ENCODE measurements at regions not wholly inside any gene's neighbourhood (a gene's known extent, or its start where the extent isn't known, plus 50 kb on each side); places are given as distances from the start of the nearest gene placed in this dataset.

GRCh38 chr13:105153611-105154010, 1381.9 kb downstream of the EFNB2 start:
- no peak for DNase-seq

- DNase-seq: no peak
Measured at GRCh38 chr13:105151639-105152038, 1383.8 kb downstream of the EFNB2 start.

GRCh38 chr13:105147461-105147860, 1388.0 kb downstream of the EFNB2 start:
- DNase-seq: no peak

GRCh38 chr13:105144936-105145335, 1390.5 kb downstream of the EFNB2 start:
- DNase-seq: no peak

DNA sequence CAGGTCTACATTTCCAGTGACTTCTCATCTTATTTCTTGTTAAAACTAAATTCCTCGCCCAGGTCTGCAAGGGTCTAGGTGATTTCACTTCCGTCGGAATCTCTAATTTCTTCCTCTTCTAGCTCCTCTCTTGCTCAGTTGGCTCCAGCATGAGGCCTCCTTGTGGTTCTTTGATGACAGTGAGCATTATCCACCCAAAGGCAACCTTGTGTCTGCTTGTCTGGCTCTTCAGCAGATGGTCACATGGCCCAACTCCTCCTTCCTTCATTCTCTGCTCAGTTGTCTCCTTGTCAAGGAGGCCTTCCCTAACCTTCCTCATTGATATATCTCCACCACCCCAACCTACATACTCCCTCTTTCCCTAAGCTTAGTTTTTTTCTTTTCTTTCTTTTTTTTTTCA, 1391.4 kb downstream of the EFNB2 start:
- no peak for DNase-seq

DNA sequence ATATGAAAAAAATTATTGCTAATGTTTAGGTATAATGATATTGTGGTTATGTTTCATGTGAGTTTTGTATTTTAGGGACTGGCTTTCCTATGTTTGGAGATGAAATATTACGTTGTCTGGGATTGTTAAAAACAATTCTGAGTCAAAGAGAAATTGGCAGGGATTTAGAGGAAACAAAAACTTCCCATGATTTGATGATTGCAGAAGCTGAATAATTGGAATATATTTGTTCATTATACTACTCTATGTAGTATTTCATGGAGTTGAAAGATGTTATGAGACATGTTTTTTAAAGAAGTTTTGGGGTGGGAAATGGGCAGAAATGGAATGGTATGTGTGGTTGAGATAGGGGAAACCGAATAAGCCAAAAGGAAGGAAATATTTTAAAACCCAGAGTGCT, 1392.9 kb downstream of the EFNB2 start:
- DNase-seq: no peak

- DNase-seq: peak; percentile 64
Measured at GRCh38 chr13:105139380-105140285, 1395.8 kb downstream of the EFNB2 start.

- no peak for DNase-seq
Measured at GRCh38 chr13:105139048-105139379, 1396.4 kb downstream of the EFNB2 start.

- no peak for DNase-seq
Measured at GRCh38 chr13:105135852-105136615, 1399.4 kb downstream of the EFNB2 start.

GRCh38 chr13:105127732-105128131, 1407.7 kb downstream of the EFNB2 start:
- no peak for DNase-seq

DNA sequence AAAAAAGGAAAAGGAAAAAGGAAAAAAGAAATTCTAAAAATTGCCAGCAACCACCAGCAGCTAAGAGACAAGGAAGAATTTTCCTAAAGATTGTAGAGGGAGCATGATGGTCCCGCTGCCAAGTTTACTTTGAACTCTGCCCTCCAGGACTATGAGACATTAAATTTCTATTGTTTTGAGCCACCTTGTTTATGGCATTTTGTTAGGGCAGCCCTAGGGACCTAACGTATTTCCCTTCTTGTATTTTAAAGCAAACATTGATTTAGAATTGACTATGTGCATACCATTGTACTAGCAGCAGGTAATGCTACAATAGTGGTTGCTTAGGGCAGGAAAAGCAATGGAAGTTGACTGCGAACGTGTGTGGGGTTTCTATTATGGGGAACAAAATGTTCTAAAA, 1414.2 kb downstream of the EFNB2 start:
- DNase-seq: no peak

DNA sequence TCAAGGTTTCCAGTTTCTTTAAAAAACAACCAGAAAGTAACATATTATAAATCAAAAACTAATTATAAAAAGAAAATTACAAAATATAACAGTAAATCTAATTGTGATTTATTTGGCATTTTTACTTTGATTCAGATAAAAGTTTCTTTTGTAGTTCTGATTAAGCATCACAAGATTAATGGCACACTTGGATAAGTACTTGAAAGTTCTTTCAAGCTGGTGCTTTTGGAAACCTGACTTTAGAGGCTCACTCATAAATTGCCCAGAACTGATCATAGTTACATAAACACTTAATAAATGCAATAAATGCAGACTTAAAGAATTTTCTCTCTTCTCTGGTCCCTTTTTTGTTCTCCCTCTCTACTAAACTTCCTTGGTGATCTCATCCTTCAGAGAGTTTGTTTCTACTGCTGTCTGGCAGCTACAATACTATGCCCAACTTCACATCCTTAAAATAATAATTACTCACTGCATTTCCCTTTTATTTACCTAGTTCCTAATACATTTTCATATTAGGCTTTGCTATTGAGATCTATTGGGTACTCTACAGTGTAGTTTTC, 1417.0 kb downstream of the EFNB2 start:
- no peak for DNase-seq

DNA sequence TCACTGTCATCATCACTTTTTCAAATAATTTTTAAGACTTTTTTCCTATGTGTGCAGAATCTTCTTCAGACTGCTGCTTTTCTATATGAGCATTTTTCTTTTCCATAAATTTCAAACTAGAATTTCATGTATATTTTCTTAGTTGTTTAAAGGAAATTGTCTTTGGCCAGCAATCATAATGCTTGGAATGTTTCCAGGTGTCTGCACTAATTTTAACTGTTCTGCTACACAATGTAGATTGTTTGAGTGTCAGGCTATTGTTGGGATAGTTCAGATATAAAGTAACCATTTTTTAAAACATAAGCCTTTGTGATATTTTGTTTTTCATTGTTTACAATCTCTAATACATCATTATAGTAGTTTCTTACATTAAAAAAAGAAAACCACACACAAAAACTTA, 1418.5 kb downstream of the EFNB2 start:
- no peak for DNase-seq

DNA sequence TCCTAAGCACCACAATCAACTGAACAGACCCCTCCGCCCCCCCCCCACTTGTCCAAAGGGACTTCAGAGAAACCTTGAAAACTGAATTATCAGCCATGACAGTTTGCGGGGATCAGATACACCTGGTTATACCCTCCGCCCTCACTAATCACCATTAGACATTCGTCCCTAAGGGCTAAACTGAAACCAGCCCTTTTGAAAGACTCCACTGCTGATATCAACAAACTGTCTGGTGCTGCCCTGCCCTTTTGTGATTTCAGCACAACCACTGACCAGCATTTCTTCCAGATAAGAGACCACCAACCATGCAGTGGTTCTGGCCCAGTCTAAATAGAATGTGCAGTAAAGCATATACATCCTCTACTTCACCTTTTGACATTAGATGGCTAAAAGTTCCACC, 1422.9 kb downstream of the EFNB2 start:
- DNase-seq: no peak

DNA sequence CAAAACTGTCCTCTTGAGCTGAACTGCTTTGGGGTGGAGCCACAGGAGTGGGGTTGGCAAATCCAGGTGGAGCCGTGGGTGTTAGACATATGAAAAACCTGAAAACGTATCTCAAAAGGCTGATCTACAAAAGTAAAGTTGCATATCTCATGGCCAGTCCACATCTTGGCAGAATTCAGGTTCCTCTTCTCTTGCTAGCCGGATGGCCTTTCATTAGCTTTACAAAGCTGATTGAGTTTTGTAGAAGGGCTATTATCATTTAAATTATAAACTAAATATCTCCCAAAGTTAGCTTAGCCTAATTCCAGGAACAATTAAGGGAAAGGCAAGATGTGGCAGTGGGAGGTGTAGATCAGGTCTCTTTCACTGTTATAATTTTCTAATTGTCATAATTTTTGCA, 1427.7 kb downstream of the EFNB2 start:
- DNase-seq: no peak

- DNase-seq: no peak
Measured at GRCh38 chr13:105105471-105105870, 1430.0 kb downstream of the EFNB2 start.

DNA sequence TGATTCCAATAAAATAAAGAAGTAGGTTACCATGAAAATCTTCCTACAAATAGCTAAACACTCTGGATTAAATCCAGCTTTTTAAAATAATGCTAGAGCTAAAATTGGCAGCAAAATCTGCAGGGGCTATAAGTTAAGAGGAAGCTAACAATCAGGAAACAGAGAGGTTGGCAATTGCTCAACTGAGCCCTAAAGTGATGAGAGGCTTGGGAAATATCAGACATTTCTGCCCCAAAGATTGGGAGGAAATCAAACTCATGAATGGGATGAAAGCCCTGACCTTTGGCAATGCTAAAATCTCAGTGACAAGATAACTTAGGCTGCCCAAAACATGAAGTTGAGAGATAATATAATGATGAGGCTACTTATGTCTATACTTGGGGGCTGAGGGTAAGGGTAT, 1437.9 kb downstream of the EFNB2 start:
- no peak for DNase-seq

- no peak for DNase-seq
Measured at GRCh38 chr13:105089858-105090643, 1445.4 kb downstream of the EFNB2 start.

DNA sequence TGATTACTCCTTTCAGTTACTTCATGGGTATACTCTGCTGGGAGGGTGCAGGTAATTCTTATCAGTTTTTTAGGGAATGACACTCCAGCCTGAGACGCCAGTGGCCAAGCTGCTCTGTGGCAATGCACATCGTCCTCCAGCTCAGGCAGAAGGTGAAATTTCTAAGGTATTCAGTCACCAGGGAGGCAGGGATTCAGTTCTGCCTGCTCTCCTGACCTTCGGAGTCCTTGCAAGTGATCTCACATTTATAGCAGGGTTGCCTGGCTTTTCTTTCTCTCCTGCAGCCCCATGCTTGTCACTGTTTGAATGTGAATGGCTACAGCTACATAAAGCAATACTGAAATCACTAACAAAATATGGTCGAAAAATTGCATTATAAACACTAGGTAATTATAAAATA, 1447.5 kb downstream of the EFNB2 start:
- DNase-seq: no peak

DNA sequence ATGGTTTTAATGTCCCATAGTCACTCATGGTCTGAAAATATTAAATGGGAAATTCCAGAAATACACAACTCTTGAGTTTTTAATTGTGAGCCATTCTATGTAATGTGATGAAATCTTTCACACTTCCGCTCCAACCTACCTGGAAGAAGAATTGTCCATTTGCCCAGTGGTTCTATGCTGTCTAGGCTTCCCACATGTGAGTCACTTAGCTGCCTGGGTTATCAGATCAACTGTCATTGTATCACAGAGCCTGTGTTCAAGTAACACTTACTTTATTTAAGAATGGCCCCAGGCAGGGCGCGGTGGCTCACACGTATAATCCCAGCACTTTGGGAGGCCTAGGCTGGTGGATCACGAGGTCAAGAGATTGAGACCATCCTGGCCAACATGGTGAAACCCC, 1450.5 kb downstream of the EFNB2 start:
- DNase-seq: no peak

- DNase-seq: no peak
Measured at GRCh38 chr13:105083992-105084391, 1451.5 kb downstream of the EFNB2 start.

DNA sequence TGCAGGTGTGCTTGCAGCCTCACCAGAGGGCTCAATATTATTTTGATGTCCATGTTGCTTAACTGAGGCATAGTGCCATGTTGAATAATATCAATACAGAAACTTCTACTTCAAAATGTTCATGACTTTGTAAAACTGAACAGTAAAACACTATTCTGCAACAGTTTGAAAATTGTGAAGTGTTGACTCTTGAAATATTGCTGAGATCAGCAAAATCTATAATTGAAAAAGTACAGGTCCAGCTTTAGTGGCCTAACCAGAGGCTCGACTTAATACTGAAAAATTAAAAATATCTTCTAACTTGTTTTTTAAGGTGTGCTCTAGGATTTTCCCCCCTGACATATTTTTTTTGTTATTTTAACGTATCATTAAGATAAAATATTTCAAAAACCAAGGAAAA, 1460.7 kb downstream of the EFNB2 start:
- DNase-seq: no peak

DNA sequence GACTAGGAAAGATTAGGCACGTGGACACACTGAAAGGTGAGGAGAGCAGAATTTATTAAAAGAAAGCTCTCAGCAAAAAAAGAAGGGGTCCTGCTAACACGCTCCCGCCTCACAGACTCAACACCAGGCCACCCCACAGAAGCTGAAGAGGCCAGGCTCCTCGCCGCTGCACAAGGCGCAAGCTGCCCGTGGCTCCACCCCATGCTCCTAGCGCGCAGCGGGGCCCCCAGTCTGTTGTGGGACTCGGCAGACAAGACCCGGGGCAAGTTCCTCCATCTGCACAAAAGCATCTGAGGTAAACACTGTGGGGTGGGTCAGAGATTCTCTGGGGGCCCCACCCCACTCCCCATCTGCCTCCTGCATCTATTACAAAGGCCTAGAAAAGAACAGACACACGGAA, 1462.4 kb downstream of the EFNB2 start:
- no peak for DNase-seq
